SK-N-SH treated with all-trans-retinoic acid at 6 μM for 48 hours (cell line): ENCODE measurements at regions not wholly inside any gene's neighbourhood (a gene's known extent, or its start where the extent isn't known, plus 50 kb on each side); places are given as distances from the start of the nearest gene placed in this dataset.

Experiments used
- ARNTL ChIP-seq: fragments of 450-650 bp; formaldehyde crosslinking; IDR thresholded peaks from 2 replicates; pipeline ENCODE4 v1.5.0; 2020; ENCODE audit warnings: low read depth, mild to moderate bottlenecking, moderate library complexity, borderline replicate concordance
- CSRNP3 ChIP-seq: fragments of 250-450 bp; sonication (Bioruptor Pico); IDR thresholded peaks from 2 replicates; pipeline ENCODE4 v1.5.1; 2021; ENCODE audit warnings: mild to moderate bottlenecking, moderate library complexity
- GLIS3 ChIP-seq: fragments of 250-450 bp; sonication (Bioruptor Pico); IDR thresholded peaks from 2 replicates; pipeline ENCODE4 v1.5.0; 2020; ENCODE audit warnings: mild to moderate bottlenecking, moderate library complexity
- PATZ1 ChIP-seq: fragments of 250-450 bp; sonication (Bioruptor Pico); IDR thresholded peaks from 2 replicates; pipeline ENCODE4 v1.8.0; 2020; ENCODE audit warnings: mild to moderate bottlenecking, moderate library complexity, borderline replicate concordance
- RARB ChIP-seq: fragments of 250-450 bp; sonication (Bioruptor Pico); IDR thresholded peaks from 2 replicates; pipeline ENCODE4 v1.8.0; 2021; ENCODE audit warnings: mild to moderate bottlenecking, moderate library complexity
- TOX ChIP-seq: fragments of 250-450 bp; sonication (Bioruptor Pico); IDR thresholded peaks from 2 replicates; pipeline ENCODE4 v1.8.0; 2021; ENCODE audit warnings: mild to moderate bottlenecking, moderate library complexity, borderline replicate concordance
- ZFP30 ChIP-seq: fragments of 450-650 bp; formaldehyde crosslinking; IDR thresholded peaks from 2 replicates; pipeline ENCODE4 v1.5.0; 2022; ENCODE audit warnings: mild to moderate bottlenecking, moderate library complexity

- no peak for TF ChIP-seq ARNTL (CRISPR knock-in tag)
- TF ChIP-seq PATZ1 (CRISPR knock-in tag): no peak
- TF ChIP-seq RARB (CRISPR knock-in tag): no peak
- no peak for TF ChIP-seq TOX
- no peak for TF ChIP-seq GLIS3
- TF ChIP-seq ZFP30: no peak
- TF ChIP-seq CSRNP3 (CRISPR knock-in tag): no peak
Observed at GRCh38 chrX:37509349-37509748, 62.1 kb upstream of the LANCL3 start.
